IMR-90 (cell line): ENCODE measurements at regions not wholly inside any gene's neighbourhood (a gene's known extent, or its start where the extent isn't known, plus 50 kb on each side); places are given as distances from the start of the nearest gene placed in this dataset.

ENCODE experiments used
- ATAC-seq: fragments of 200-7000 bp; cut with Tn5 transposase; 2 replicates; pipeline ENCODE4 v1.9.1; 2020; ENCODE audit warnings: low read depth, mild to moderate bottlenecking, moderate library complexity
- BruUV-seq: library from RNA; stranded (reverse); fragments of 400-500 nt; replicated peaks from 2 replicates; lab custom pipeline; 2021; lab: Mats Ljungman, UMichigan
- CTCF ChIA-PET: fragments of 300-600 bp; formaldehyde crosslinking; extraction: SDS; loops from one replicate; lab custom pipeline; 2021; ENCODE audit warnings: antibody characterized with exemption; lab: Yijun Ruan, JAX
- POLR2A ChIA-PET: fragments of 300-600 bp; sonication (Branson Sonifier 250); formaldehyde crosslinking; loops from one replicate; lab custom pipeline; 2022; ENCODE audit warnings: antibody characterized with exemption; ENCODE audit not compliant: unreplicated experiment; lab: Charles Lee
- DNase-seq: peaks from one replicate; pipeline ENCODE4 v3.0.0; 2013
- H2AFZ ChIP-seq: replicated peaks from 2 replicates; pipeline ENCODE3; 2013; ENCODE audit warnings: low read length, mild to moderate bottlenecking; ENCODE audit not compliant: poor library complexity
- H2AK5ac ChIP-seq: 2 replicates; pipeline ENCODE4 v1.6.1; 2013; ENCODE audit warnings: low read depth, low read length, inconsistent platforms
- H2AK9ac ChIP-seq: replicated peaks from 2 replicates; pipeline ENCODE3; 2013; ENCODE audit warnings: mild to moderate bottlenecking, low read depth, low read length, moderate library complexity; ENCODE audit not compliant: poor library complexity
- H2BK120ac ChIP-seq: 2 replicates; pipeline ENCODE4 v1.6.1; 2013; ENCODE audit warnings: low read depth, low read length, inconsistent platforms
- H2BK15ac ChIP-seq: 3 replicates; pipeline ENCODE4 v1.6.1; 2013; ENCODE audit warnings: low read depth, low read length, inconsistent platforms
- H2BK20ac ChIP-seq: 2 replicates; pipeline ENCODE4 v1.6.1; 2013; ENCODE audit warnings: low read depth, mild to moderate bottlenecking, inconsistent platforms, low read length, moderate library complexity
- H2BK5ac ChIP-seq: 2 replicates; pipeline ENCODE4 v1.6.1; 2013; ENCODE audit warnings: mild to moderate bottlenecking, low read depth, low read length, inconsistent platforms; ENCODE audit not compliant: poor library complexity, severe bottlenecking
- H3K14ac ChIP-seq: replicated peaks from 2 replicates; pipeline ENCODE4 v1.6.1; 2013; ENCODE audit warnings: low read depth, low read length, inconsistent platforms
- H3K18ac ChIP-seq: 2 replicates; pipeline ENCODE4 v1.6.1; 2013; ENCODE audit warnings: low read depth, low read length, control low read depth
- H3K23ac ChIP-seq: 2 replicates; pipeline ENCODE4 v1.6.1; 2013; ENCODE audit warnings: low read depth, low read length, inconsistent platforms
- H3K27ac ChIP-seq: 2 replicates; pipeline ENCODE4 v1.5.1; 2013; ENCODE audit warnings: mild to moderate bottlenecking, control low read depth, low read length; ENCODE audit not compliant: insufficient read depth
- H3K27me3 ChIP-seq: 2 replicates; pipeline ENCODE4 v1.6.1; 2013; ENCODE audit warnings: low read length; ENCODE audit not compliant: control insufficient read depth, insufficient read depth
- H3K36me3 ChIP-seq: 2 replicates; pipeline ENCODE4 v1.6.1; 2013; ENCODE audit warnings: low read length, mixed read lengths; ENCODE audit not compliant: control insufficient read depth, insufficient read depth
- H3K4ac ChIP-seq: 2 replicates; pipeline ENCODE4 v1.6.1; 2013; ENCODE audit warnings: low read depth, low read length, inconsistent platforms
- H3K4me1 ChIP-seq: 2 replicates; pipeline ENCODE4 v1.6.1; 2013; ENCODE audit warnings: low read length, mixed read lengths; ENCODE audit not compliant: control insufficient read depth, insufficient read depth
- H3K4me2 ChIP-seq: 2 replicates; pipeline ENCODE4 v1.6.1; 2013; ENCODE audit warnings: low read depth, mild to moderate bottlenecking, control low read depth, low read length, moderate library complexity
- H3K4me3 ChIP-seq: 2 replicates; pipeline ENCODE4 v1.5.1; 2013; ENCODE audit warnings: low read depth, mild to moderate bottlenecking, control low read depth, low read length, moderate library complexity; ENCODE audit not compliant: insufficient read depth
- H3K56ac ChIP-seq: 2 replicates; pipeline ENCODE4 v1.6.1; 2013; ENCODE audit warnings: low read length, inconsistent platforms; ENCODE audit not compliant: insufficient read depth; ENCODE audit errors: extremely low read depth
- H3K79me1 ChIP-seq, 2 experiments: 2 replicates each; pipeline ENCODE4 v1.6.1; 2013; ENCODE audit warnings: low read length in 2 of 2, inconsistent platforms in 1 of 2, low read depth in 1 of 2
- H3K9ac ChIP-seq: 2 replicates; pipeline ENCODE4 v1.6.1; 2013; ENCODE audit warnings: low read depth, low read length, control low read depth
- H3K9me1 ChIP-seq: 2 replicates; pipeline ENCODE4 v1.6.1; 2013; ENCODE audit warnings: low read length, inconsistent platforms; ENCODE audit not compliant: insufficient read depth
- H3K9me3 ChIP-seq: 2 replicates; pipeline ENCODE4 v1.6.1; 2013; ENCODE audit warnings: low read length; ENCODE audit not compliant: control insufficient read depth, insufficient read depth
- H4K20me1 ChIP-seq: 2 replicates; pipeline ENCODE4 v1.6.1; 2013; ENCODE audit warnings: low read length, inconsistent platforms; ENCODE audit not compliant: insufficient read depth
- H4K5ac ChIP-seq: 2 replicates; pipeline ENCODE4 v1.6.1; 2013; ENCODE audit warnings: mild to moderate bottlenecking, low read depth, low read length, control low read depth
- H4K8ac ChIP-seq, 2 experiments: 2 replicates each; pipeline ENCODE4 v1.6.1; 2013; ENCODE audit warnings: low read depth in 2 of 2, low read length in 2 of 2, control low read depth in 1 of 2, inconsistent platforms in 1 of 2
- H4K91ac ChIP-seq: 2 replicates; pipeline ENCODE4 v1.6.1; 2013; ENCODE audit warnings: low read depth, low read length, inconsistent platforms; ENCODE audit not compliant: insufficient read depth
- BHLHE40 ChIP-seq: fragments of 150-350 bp; IDR thresholded peaks from 2 replicates; pipeline ENCODE4 v1.6.1; 2016; ENCODE audit warnings: mild to moderate bottlenecking, low read depth, low read length
- CEBPB ChIP-seq: IDR thresholded peaks from 2 replicates; pipeline ENCODE4 v1.6.1; 2012; ENCODE audit warnings: low read depth, low read length, improper control_type of control experiment
- CHD1 ChIP-seq: IDR thresholded peaks from 2 replicates; pipeline ENCODE4 v1.6.1; 2012; ENCODE audit warnings: low read depth, low read length, improper control_type of control experiment
- FOS ChIP-seq: fragments of 150-350 bp; IDR thresholded peaks from 2 replicates; pipeline ENCODE4 v1.6.1; 2016; ENCODE audit warnings: low read depth, low read length
- MAFK ChIP-seq: IDR thresholded peaks from 2 replicates; pipeline ENCODE4 v1.6.1; 2012; ENCODE audit warnings: low read depth, low read length, improper control_type of control experiment
- MAZ ChIP-seq: IDR thresholded peaks from 2 replicates; pipeline ENCODE4 v1.6.1; 2012; ENCODE audit warnings: low read depth, mild to moderate bottlenecking, low read length, improper control_type of control experiment, moderate library complexity, borderline replicate concordance
- MXI1 ChIP-seq: IDR thresholded peaks from 2 replicates; pipeline ENCODE4 v1.6.1; 2012; ENCODE audit warnings: low read depth, mild to moderate bottlenecking, low read length, moderate library complexity, borderline replicate concordance
- NFE2L2 ChIP-seq: fragments of 150-350 bp; IDR thresholded peaks from 2 replicates; pipeline ENCODE4 v1.6.1; 2016; ENCODE audit warnings: low read depth, mild to moderate bottlenecking, low read length
- POLR2A ChIP-seq: IDR thresholded peaks from 2 replicates; pipeline ENCODE4 v1.6.1; 2012; ENCODE audit warnings: mild to moderate bottlenecking, low read depth, low read length
- RAD21 ChIP-seq: IDR thresholded peaks from 2 replicates; pipeline ENCODE4 v1.6.1; 2012; ENCODE audit warnings: low read length, improper control_type of control experiment
- RCOR1 ChIP-seq: IDR thresholded peaks from 2 replicates; pipeline ENCODE4 v1.6.1; 2012; ENCODE audit warnings: mild to moderate bottlenecking, low read length, improper control_type of control experiment; ENCODE audit not compliant: insufficient replicate concordance
- RFX5 ChIP-seq: IDR thresholded peaks from 2 replicates; pipeline ENCODE4 v1.8.0; 2012; ENCODE audit warnings: low read depth, mild to moderate bottlenecking, low read length, moderate library complexity
- SMC3 ChIP-seq: fragments of 150-350 bp; IDR thresholded peaks from 2 replicates; pipeline ENCODE4 v1.6.1; 2016; ENCODE audit warnings: low read depth, mild to moderate bottlenecking, antibody characterized with exemption, low read length, moderate library complexity
- WGBS, 2 experiments: methylation state at CpG; one replicate each; pipeline versions ENCODE4 v1.1.5 to v1.1.7; 2013; ENCODE audit warnings: missing lambda C conversion rate in 2 of 2; ENCODE audit not compliant: insufficient read length in 1 of 2; ENCODE audit errors: extremely low coverage in 2 of 2; 5-methylcytosine and 5-hydroxymethylcytosine counted together
- dilution Hi-C: fragments of 300-500 bp; cut with HindIII; formaldehyde crosslinking; loops from one replicate; pipeline ENCODE4 v1.14.3; 2018; ENCODE audit warnings: low sequenced_read_pairs; ENCODE audit not compliant: unreplicated experiment
- in situ Hi-C: fragments of 300-500 bp; cut with MboI; formaldehyde crosslinking; loops from 3 replicates; pipeline ENCODE4 v1.14.3; 2019; ENCODE audit warnings: low sequenced_read_pairs, inconsistent platforms, mixed read lengths
- intact Hi-C: fragments of 100-400 bp; cut with micrococcal nuclease; formaldehyde crosslinking; loops from 2 replicates; pipeline ENCODE4 v1.10.0; 2022
- TF ChIP-seq, protein P1 (sequence below): fragments of 150-350 bp; IDR thresholded peaks from 2 replicates; pipeline ENCODE4 v1.6.1; 2016; ENCODE audit warnings: low read depth, mild to moderate bottlenecking, low read length, moderate library complexity, borderline replicate concordance
- TF ChIP-seq, protein P2 (sequence below): fragments of 150-350 bp; IDR thresholded peaks from 2 replicates; pipeline ENCODE4 v1.6.1; 2017; ENCODE audit warnings: mild to moderate bottlenecking, antibody characterized with exemption, low read length, low read depth
- TF ChIP-seq, protein P3 (sequence below): conservative IDR thresholded peaks from 2 replicates; pipeline ENCODE4 v1.5.1; 2012; ENCODE audit warnings: mild to moderate bottlenecking, low read depth, low read length, improper control_type of control experiment

DNA sequence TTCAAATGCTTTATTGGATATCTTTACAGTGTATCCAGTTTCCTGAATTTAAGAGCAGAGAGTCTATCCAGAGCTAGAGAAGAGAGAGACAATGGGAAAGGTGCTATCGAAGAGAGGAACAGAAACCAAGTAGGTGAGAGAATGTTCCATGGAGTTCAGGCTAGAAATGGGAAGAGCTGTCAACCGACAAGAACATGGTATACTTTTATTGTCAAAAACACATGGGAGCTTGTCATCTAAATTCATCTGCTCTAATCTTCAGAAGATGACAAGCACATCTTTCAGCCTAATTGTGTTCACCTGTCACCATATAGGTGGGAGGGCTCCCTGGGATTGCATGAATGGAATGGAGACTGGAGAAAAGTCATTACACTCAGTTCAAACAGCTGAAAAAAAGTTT is 690.4 kb upstream of the LRATD1 start:
- no peak overlapping the region for H2BK120ac ChIP-seq
- no peak overlapping the region for H2AK9ac ChIP-seq
- in situ Hi-C loops, result no loop called here
- no peak overlapping the region for H4K8ac ChIP-seq
- no peak overlapping the region for H4K5ac ChIP-seq
- no peak overlapping the region for H3K56ac ChIP-seq
- no peaks in the 10 kb centered on the region for H3K9me1 ChIP-seq
- H2BK15ac ChIP-seq, result no peak overlapping the region
- H3K9me3 ChIP-seq, result peaks cover 2% of the 10 kb centered on the region; the same call in 1 of the 2 replicates
- dilution Hi-C loops, result no loop called here
- H3K4me3 ChIP-seq, result no peak overlapping the region
- no peak overlapping the region for H3K14ac ChIP-seq
- TF ChIP-seq RCOR1 (no peak), POLR2A (no peak), RFX5 (no peak), NFE2L2 (no peak), RAD21 (no peak), CHD1 (no peak), MAFK (no peak), SMC3 (no peak), CEBPB (no peak), MAZ (no peak), BHLHE40 (no peak), MXI1 (no peak), FOS (no peak)
- TF ChIP-seq, protein P1, sequence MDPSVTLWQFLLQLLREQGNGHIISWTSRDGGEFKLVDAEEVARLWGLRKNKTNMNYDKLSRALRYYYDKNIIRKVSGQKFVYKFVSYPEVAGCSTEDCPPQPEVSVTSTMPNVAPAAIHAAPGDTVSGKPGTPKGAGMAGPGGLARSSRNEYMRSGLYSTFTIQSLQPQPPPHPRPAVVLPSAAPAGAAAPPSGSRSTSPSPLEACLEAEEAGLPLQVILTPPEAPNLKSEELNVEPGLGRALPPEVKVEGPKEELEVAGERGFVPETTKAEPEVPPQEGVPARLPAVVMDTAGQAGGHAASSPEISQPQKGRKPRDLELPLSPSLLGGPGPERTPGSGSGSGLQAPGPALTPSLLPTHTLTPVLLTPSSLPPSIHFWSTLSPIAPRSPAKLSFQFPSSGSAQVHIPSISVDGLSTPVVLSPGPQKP, result no peak
- TF ChIP-seq, protein P2, sequence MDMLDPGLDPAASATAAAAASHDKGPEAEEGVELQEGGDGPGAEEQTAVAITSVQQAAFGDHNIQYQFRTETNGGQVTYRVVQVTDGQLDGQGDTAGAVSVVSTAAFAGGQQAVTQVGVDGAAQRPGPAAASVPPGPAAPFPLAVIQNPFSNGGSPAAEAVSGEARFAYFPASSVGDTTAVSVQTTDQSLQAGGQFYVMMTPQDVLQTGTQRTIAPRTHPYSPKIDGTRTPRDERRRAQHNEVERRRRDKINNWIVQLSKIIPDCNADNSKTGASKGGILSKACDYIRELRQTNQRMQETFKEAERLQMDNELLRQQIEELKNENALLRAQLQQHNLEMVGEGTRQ, result no peak
- TF ChIP-seq, protein P3, sequence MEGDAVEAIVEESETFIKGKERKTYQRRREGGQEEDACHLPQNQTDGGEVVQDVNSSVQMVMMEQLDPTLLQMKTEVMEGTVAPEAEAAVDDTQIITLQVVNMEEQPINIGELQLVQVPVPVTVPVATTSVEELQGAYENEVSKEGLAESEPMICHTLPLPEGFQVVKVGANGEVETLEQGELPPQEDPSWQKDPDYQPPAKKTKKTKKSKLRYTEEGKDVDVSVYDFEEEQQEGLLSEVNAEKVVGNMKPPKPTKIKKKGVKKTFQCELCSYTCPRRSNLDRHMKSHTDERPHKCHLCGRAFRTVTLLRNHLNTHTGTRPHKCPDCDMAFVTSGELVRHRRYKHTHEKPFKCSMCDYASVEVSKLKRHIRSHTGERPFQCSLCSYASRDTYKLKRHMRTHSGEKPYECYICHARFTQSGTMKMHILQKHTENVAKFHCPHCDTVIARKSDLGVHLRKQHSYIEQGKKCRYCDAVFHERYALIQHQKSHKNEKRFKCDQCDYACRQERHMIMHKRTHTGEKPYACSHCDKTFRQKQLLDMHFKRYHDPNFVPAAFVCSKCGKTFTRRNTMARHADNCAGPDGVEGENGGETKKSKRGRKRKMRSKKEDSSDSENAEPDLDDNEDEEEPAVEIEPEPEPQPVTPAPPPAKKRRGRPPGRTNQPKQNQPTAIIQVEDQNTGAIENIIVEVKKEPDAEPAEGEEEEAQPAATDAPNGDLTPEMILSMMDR, result no peak
- no peak overlapping the region for H4K91ac ChIP-seq
- no peak overlapping the region for H2AFZ ChIP-seq
- H3K9ac ChIP-seq, result no peak overlapping the region
- no peak overlapping the region for H2BK5ac ChIP-seq
- no peaks in the 10 kb centered on the region for H3K36me3 ChIP-seq
- H3K79me1 ChIP-seq, result no peaks in the 10 kb centered on the region
- no peak overlapping the region for H3K18ac ChIP-seq
- no peak overlapping the region for H3K4ac ChIP-seq
- no CpG with 5 or more reads among the region's 2 CpGs for WGBS, 2 experiments
- ATAC-seq (no peak), DNase-seq (no peak)
- ChIA-PET POLR2A (no interaction called here), CTCF (no interaction called here)
- H4K20me1 ChIP-seq, result no peaks in the 10 kb centered on the region
- H3K4me2 ChIP-seq, result no peak overlapping the region
- H3K23ac ChIP-seq, result no peak overlapping the region
- H3K27me3 ChIP-seq, result no peaks in the 10 kb centered on the region
- intact Hi-C loops, result no loop called here
- H3K27ac ChIP-seq, result no peak overlapping the region
- H2AK5ac ChIP-seq, result no peak overlapping the region
- no peaks in the 10 kb centered on the region for H3K4me1 ChIP-seq
- no peak overlapping the region for H2BK20ac ChIP-seq
- BruUV-seq, result no TSS peak
